Lower leg skin (tissue), 4 donors: ENCODE measurements at regions not wholly inside any gene's neighbourhood (a gene's known extent, or its start where the extent isn't known, plus 50 kb on each side); places are given as distances from the start of the nearest gene placed in this dataset.

ENCODE experiments used
- DNase-seq, 2 donors: peaks; one replicate each; pipeline ENCODE4 v3.0.0-alpha.2; 2019; ENCODE audit warnings: low spot score in 2 of 2
- H3K4me3 ChIP-seq: fragments of 200-600 bp; sonication (generic); 2 replicates; pipeline ENCODE4 v1.5.1; 2017; ENCODE audit warnings: mild to moderate bottlenecking, low read depth; ENCODE audit not compliant: poor library complexity, severe bottlenecking
- CTCF ChIP-seq, 3 donors: fragments of 450-650 bp; IDR thresholded peaks; one replicate each; pipeline ENCODE4 v1.5.1; 2016; ENCODE audit warnings: antibody characterized with exemption in 3 of 3, mild to moderate bottlenecking in 3 of 3, moderate library complexity in 2 of 3
- POLR2A ChIP-seq, 2 donors: fragments of 450-650 bp; IDR thresholded peaks; one replicate each; pipeline ENCODE4 v1.6.1; 2016 to 2017; ENCODE audit warnings: antibody characterized with exemption in 2 of 2, mild to moderate bottlenecking in 1 of 2, moderate library complexity in 1 of 2
- WGBS, 2 donors: methylation state at CpG; one replicate each; pipeline ENCODE4 v1.1.5; 2018; 5-methylcytosine and 5-hydroxymethylcytosine counted together
- intact Hi-C: fragments of 100-400 bp; cut with DNase I; formaldehyde crosslinking; loops from one replicate; pipeline ENCODE4 v1.15.0; 2023; ENCODE audit warnings: low total_unique reads

- intact Hi-C loops = no loop called here
- no peak for DNase-seq
- 64 to 89% methylated on average over 2 of the region's 2 CpGs for WGBS, 2 donors
- H3K4me3 ChIP-seq = no peak overlapping the region
- TF ChIP-seq POLR2A (IDR thresholded peaks at IDR 0.05) = no peak
- no peak for TF ChIP-seq CTCF (IDR thresholded peaks at IDR 0.05)
Measured at GRCh38 chr14:98428483-98428994, 843.5 kb downstream of the BCL11B start.

GRCh38 chr14:98433436-98433835, 838.6 kb downstream of the BCL11B start:
- 60 to 69% methylated on average over 4 of the region's 4 CpGs for WGBS, 2 donors
- no peak for DNase-seq
- TF ChIP-seq POLR2A (IDR thresholded peaks at IDR 0.05) (no peak), CTCF (IDR thresholded peaks at IDR 0.05) (no peak)
- H3K4me3 ChIP-seq = no peak overlapping the region
- intact Hi-C loops = no loop called here

GRCh38 chr14:98437113-98437512, 834.9 kb downstream of the BCL11B start:
- TF ChIP-seq CTCF (IDR thresholded peaks at IDR 0.05) (no peak), POLR2A (IDR thresholded peaks at IDR 0.05) (no peak)
- intact Hi-C loops = no loop called here
- DNase-seq = no peak
- WGBS, 2 donors = 81 to 95% methylated on average over 2 of the region's 2 CpGs
- no peak overlapping the region for H3K4me3 ChIP-seq

GRCh38 chr14:98444077-98444476, 827.9 kb downstream of the BCL11B start:
- intact Hi-C loops = no loop called here
- no peak for DNase-seq
- 88% methylated on average over 2 of the region's 2 CpGs for WGBS, 2 donors
- TF ChIP-seq POLR2A (IDR thresholded peaks at IDR 0.05) = no peak
- TF ChIP-seq CTCF (IDR thresholded peaks at IDR 0.05) = no peak
- H3K4me3 ChIP-seq = no peak overlapping the region

- no peak overlapping the region for H3K4me3 ChIP-seq
- intact Hi-C loops = no loop called here
- 71 to 79% methylated on average over 2 of the region's 2 CpGs for WGBS, 2 donors
- no peak for TF ChIP-seq POLR2A (IDR thresholded peaks at IDR 0.05)
- no peak for TF ChIP-seq CTCF (IDR thresholded peaks at IDR 0.05)
- no peak for DNase-seq
Measured at GRCh38 chr14:98445718-98446117, 826.3 kb downstream of the BCL11B start.

GRCh38 chr14:98446508-98446907, 825.5 kb downstream of the BCL11B start:
- TF ChIP-seq POLR2A (IDR thresholded peaks at IDR 0.05) (no peak), CTCF (IDR thresholded peaks at IDR 0.05) (no peak)
- no peak for DNase-seq
- WGBS, 2 donors = 86 to 93% methylated on average over 3 of the region's 3 CpGs
- no peak overlapping the region for H3K4me3 ChIP-seq
- intact Hi-C loops = no loop called here
